ENCODE measurements at regions not wholly inside any gene's neighbourhood (a gene's known extent, or its start where the extent isn't known, plus 50 kb on each side); places are given as distances from the start of the nearest gene placed in this dataset.
"Not testable (repeated sequence)": the region's sequence is repeated elsewhere in the genome, so short reads cannot be mapped to it uniquely, and the experiment has no call there.

DNA sequence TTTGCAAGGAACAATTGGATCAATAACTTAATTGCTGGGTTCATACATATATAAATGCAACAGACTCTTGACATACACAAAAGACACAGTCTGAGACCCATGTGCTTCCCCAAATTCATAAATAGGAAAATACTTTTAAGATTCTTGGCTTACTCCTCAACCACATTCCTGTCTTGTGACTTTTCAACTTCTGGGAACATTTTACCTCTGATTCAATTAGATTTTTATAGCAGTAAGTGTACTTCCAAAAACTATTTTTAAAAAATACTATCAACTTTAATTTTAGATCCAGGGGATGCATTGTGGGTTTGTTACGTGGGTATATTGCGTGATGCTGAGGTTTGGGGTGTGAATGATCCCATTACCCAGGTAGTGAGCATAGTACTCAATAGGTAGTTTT is 406.7 kb downstream of the RPS6KC1 start:
- Mint-ChIP-seq H3K36me3 (no peaks in the 10 kb centered on the region), H3K9me3 (peaks cover 4% of the 10 kb centered on the region), H3K27me3 (no peaks in the 10 kb centered on the region), H3K4me1 (ENCODE audit: low read depth) (no peaks in the 10 kb centered on the region), H3K4me3 (no peak overlapping the region), H3K27ac (no peak overlapping the region)
- ChIA-PET CTCF (no interaction called here), POLR2A (no interaction called here)
- DNase-seq: no peak
- intact Hi-C loops (cut with micrococcal nuclease): no loop called here

DNA sequence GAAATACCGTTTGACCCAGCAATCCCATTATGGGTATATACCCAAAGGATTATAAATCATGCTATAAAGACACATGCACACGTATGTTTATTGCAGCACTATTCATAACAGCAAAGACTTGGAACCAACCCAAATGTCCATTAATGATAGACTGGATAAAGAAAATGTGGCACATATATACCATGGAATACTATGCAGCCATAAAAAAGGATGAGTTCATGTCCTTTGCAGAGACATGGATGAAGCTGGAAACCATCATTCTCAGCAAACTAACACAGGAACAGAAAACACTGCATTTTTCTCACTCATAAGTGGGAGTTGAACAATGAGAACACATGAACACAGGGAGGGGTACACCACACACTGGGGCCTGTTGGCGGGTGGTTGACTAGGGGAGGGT is 411.3 kb downstream of the RPS6KC1 start:
- H3K27me3 Mint-ChIP-seq; DNase-seq; CTCF ChIA-PET; POLR2A ChIA-PET; H3K4me1 Mint-ChIP-seq (ENCODE audit: low read depth); H3K27ac Mint-ChIP-seq; H3K9me3 Mint-ChIP-seq; H3K4me3 Mint-ChIP-seq; H3K36me3 Mint-ChIP-seq; intact Hi-C loops (cut with micrococcal nuclease): not testable (repeated sequence)

DNA sequence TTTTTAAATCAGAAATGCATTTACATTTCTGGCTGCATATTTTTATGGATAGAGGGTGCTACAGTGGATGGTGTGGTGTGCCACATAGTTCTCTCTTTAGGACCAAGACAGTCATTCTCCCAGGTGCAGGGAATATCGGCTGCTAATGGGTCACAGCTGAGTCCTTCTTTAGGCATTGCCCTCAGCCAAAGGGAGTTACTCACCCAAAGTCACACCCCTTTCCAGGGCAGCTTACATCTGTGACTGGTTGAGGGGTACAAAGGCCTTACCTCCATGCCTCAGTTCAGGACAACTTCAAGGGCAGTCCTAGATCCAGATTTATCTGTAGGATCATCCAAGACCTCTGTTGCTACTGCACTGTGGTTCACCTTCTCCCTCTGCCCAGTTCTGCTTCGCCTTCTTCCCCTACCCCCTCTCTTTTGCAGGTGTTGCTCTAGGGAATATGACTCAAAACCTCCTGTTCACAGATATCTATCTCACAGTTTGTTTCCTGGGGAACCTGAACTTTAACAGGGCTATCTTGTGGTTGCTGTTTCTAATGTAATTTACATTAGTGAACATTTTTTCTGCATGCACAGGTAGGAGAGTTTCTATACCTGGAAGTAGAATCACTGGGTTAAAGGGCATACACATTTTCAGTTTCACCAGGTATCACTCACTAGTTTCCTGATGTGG is 413.9 kb downstream of the RPS6KC1 start:
- Mint-ChIP-seq H3K27ac (no peak overlapping the region), H3K9me3 (peaks cover 4% of the 10 kb centered on the region), H3K36me3 (no peaks in the 10 kb centered on the region), H3K27me3 (peaks cover 1% of the 10 kb centered on the region), H3K4me1 (ENCODE audit: low read depth) (no peaks in the 10 kb centered on the region), H3K4me3 (no peak overlapping the region)
- DNase-seq: no peak
- ChIA-PET POLR2A (no interaction called here), CTCF (no interaction called here)
- intact Hi-C loops (cut with micrococcal nuclease): no loop called here

DNA sequence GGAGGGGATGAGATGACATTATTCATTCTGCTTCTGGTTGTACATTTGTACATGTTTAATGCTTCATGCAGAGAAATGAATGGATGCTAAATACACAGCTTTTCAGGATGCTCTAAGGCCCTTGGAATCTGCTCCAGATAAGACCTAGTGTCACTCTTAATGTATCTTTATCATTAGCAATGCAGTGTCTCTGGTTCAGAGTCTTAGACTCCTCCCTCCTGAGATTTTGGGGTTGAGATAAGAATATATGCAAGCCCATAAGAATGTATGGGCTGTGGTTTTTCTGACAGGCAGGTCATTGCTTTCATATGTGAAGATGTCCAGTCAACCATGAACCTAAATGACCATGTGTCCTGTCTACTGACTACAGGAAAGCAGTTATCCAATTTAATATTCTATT is 415.5 kb downstream of the RPS6KC1 start:
- H3K27me3 Mint-ChIP-seq: peaks cover 1% of the 10 kb centered on the region
- CTCF ChIA-PET: no interaction called here
- no peak for DNase-seq
- H3K4me1 Mint-ChIP-seq (ENCODE audit: low read depth): no peaks in the 10 kb centered on the region
- no peaks in the 10 kb centered on the region for H3K36me3 Mint-ChIP-seq
- no peak overlapping the region for H3K27ac Mint-ChIP-seq
- POLR2A ChIA-PET: no interaction called here
- no peak overlapping the region for H3K4me3 Mint-ChIP-seq
- H3K9me3 Mint-ChIP-seq: peaks cover 4% of the 10 kb centered on the region
- intact Hi-C loops (cut with micrococcal nuclease): no loop called here

DNA sequence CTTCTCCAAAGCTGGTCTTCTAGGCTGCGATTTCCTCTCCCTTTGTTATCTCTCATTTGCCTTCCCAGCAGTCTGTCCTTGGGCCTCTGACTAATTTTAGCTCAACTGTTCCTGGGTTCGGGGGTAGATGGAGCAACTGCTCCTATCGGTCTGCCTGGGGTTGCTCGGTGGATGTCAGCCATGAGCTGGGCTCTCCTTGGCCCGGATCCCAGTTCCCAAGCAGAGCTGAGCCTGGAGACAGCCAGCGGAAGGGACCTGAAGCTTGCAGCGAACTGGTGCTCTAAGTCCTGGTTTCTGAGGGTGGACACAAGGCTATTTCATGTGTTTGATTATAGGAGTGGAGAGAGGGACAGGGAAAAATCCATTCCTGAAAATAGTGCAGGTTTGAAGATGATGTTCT is 423.0 kb downstream of the RPS6KC1 start:
- H3K36me3 Mint-ChIP-seq: no peaks in the 10 kb centered on the region
- no peak overlapping the region for H3K27ac Mint-ChIP-seq
- no peaks in the 10 kb centered on the region for H3K4me1 Mint-ChIP-seq (ENCODE audit: low read depth)
- ChIA-PET CTCF (no interaction called here), POLR2A (no interaction called here)
- H3K4me3 Mint-ChIP-seq: no peak overlapping the region
- intact Hi-C loops (cut with micrococcal nuclease): no loop called here
- H3K9me3 Mint-ChIP-seq: no peaks in the 10 kb centered on the region
- H3K27me3 Mint-ChIP-seq: no peaks in the 10 kb centered on the region
- DNase-seq: no peak

DNA sequence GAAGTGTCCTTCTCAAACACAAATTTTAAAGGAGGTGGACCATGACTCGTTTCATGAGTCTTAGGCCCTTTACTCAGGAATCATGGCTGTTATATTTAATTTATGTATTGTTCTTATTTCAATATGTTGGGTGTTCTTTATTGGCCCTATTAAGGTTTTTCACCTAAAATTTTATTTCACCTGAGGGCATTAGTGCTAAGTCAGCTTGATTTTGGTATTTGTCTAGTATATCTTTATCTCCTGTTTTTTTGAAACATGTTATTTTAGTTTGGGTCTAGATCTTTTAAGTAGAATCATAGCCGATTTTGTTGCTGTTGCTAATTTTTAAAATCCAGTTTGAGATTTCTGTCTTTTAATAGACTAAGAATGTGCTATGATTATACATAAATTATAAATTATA is 430.4 kb downstream of the RPS6KC1 start:
- intact Hi-C loops (cut with micrococcal nuclease): no loop called here
- no peaks in the 10 kb centered on the region for H3K4me1 Mint-ChIP-seq (ENCODE audit: low read depth)
- H3K27ac Mint-ChIP-seq: no peak overlapping the region
- H3K36me3 Mint-ChIP-seq: no peaks in the 10 kb centered on the region
- H3K9me3 Mint-ChIP-seq: no peaks in the 10 kb centered on the region
- ChIA-PET POLR2A (no interaction called here), CTCF (no interaction called here)
- no peak overlapping the region for H3K4me3 Mint-ChIP-seq
- peaks cover 5% of the 10 kb centered on the region for H3K27me3 Mint-ChIP-seq
- no peak for DNase-seq

DNA sequence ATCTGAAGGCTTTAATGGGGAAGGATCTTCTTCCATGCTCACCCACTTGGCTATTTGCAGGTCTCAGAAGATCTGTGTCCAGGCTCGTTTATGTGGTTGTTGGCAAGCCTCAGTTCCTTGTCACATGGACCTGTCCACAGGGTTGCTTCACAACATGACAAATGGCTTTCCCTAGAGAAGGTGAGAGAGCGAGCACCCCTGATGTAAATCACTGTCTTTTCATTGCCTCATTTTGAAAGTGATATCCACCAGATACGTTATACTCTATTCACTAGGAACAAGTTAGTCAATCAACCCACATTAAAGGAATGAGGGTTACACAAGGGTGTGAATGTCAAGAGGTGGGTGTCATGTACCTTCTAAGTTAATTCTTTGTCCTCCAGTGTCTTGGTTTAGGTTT is 433.3 kb downstream of the RPS6KC1 start:
- Mint-ChIP-seq H3K27me3 (peaks cover 5% of the 10 kb centered on the region), H3K27ac (no peak overlapping the region), H3K36me3 (no peaks in the 10 kb centered on the region), H3K4me1 (ENCODE audit: low read depth) (no peaks in the 10 kb centered on the region), H3K9me3 (no peaks in the 10 kb centered on the region), H3K4me3 (no peak overlapping the region)
- ChIA-PET POLR2A (no interaction called here), CTCF (no interaction called here)
- no peak for DNase-seq
- intact Hi-C loops (cut with micrococcal nuclease): no loop called here

DNA sequence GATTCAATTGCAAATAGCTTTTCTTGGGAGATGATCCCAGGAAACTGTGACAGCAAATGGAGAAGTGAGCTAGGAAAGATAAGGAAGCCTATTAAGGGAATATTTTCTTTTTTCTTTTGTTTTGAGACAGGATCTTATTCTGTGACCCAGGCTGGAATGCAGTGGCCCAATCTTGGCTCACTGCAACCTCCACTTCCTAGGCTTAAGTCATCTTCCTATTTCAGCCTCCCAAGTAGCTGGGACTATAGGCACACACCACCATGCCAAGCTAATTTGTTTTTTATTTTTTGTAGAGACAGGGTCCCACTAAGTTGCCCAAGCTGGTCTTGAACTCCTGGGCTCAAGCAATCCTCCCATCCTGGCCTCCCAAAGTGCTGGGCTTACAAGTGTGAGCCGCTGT is 433.7 kb downstream of the RPS6KC1 start:
- H3K4me1 Mint-ChIP-seq (ENCODE audit: low read depth): no peaks in the 10 kb centered on the region
- CTCF ChIA-PET: no interaction called here
- H3K27me3 Mint-ChIP-seq: peaks cover 5% of the 10 kb centered on the region
- H3K4me3 Mint-ChIP-seq: no peak overlapping the region
- no peak for DNase-seq
- no peaks in the 10 kb centered on the region for H3K36me3 Mint-ChIP-seq
- intact Hi-C loops (cut with micrococcal nuclease): no loop called here
- POLR2A ChIA-PET: no interaction called here
- no peaks in the 10 kb centered on the region for H3K9me3 Mint-ChIP-seq
- no peak overlapping the region for H3K27ac Mint-ChIP-seq

DNA sequence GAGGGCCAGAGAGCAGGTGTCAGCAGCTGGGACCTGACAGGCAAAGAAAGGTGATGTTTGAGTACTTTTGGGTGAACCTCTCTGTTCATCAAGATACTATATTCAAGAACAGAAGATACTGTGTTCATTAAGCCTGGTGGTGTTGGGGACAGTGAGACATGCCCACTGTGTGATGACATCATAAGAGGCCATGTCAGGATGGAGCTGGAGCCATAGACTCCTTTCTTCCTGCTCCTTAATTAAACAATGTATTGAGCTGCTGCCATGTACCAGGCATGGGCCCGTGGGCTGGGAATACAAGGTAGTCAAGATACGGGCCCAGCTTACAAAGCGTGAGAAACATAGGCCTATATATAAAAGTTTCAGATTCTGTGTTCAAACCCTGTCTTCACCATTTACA is 435.4 kb downstream of the RPS6KC1 start:
- intact Hi-C loops (cut with micrococcal nuclease): no loop called here
- H3K27me3 Mint-ChIP-seq: peaks cover 1% of the 10 kb centered on the region
- ChIA-PET CTCF (interaction anchor here (1.1 kb wide), 1 partner anchor 357 kb away, joined by 3 read pairs; no protein-coding TSS in a partner anchor), POLR2A (no interaction called here)
- H3K4me3 Mint-ChIP-seq: no peak overlapping the region
- H3K27ac Mint-ChIP-seq: no peak overlapping the region
- DNase-seq: no peak
- no peaks in the 10 kb centered on the region for H3K36me3 Mint-ChIP-seq
- no peaks in the 10 kb centered on the region for H3K4me1 Mint-ChIP-seq (ENCODE audit: low read depth)
- no peaks in the 10 kb centered on the region for H3K9me3 Mint-ChIP-seq

DNA sequence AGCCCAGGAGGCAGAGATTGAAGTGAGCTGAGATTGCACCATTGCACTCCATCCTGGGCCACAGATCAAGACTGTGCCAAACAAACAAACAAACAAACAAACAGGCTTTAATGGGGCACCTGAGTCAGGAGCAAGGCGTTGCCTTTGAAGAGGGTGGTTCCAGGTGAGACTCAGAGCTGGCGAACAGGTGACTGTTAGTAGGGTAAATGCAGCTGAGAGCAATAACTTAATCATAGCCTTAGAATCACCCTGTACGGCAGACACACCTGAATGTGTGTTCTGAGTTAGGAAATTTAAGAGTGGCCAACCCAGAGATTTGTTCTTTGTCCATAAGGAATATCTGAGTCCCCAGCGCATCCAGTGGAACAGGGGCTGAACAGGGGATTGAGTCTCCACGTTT is 440.4 kb downstream of the RPS6KC1 start:
- no peaks in the 10 kb centered on the region for H3K27me3 Mint-ChIP-seq
- DNase-seq: no peak
- H3K36me3 Mint-ChIP-seq: no peaks in the 10 kb centered on the region
- POLR2A ChIA-PET: no interaction called here
- H3K27ac Mint-ChIP-seq: no peak overlapping the region
- H3K9me3 Mint-ChIP-seq: no peaks in the 10 kb centered on the region
- CTCF ChIA-PET: no interaction called here
- intact Hi-C loops (cut with micrococcal nuclease): no loop called here
- H3K4me3 Mint-ChIP-seq: no peak overlapping the region
- no peaks in the 10 kb centered on the region for H3K4me1 Mint-ChIP-seq (ENCODE audit: low read depth)

DNA sequence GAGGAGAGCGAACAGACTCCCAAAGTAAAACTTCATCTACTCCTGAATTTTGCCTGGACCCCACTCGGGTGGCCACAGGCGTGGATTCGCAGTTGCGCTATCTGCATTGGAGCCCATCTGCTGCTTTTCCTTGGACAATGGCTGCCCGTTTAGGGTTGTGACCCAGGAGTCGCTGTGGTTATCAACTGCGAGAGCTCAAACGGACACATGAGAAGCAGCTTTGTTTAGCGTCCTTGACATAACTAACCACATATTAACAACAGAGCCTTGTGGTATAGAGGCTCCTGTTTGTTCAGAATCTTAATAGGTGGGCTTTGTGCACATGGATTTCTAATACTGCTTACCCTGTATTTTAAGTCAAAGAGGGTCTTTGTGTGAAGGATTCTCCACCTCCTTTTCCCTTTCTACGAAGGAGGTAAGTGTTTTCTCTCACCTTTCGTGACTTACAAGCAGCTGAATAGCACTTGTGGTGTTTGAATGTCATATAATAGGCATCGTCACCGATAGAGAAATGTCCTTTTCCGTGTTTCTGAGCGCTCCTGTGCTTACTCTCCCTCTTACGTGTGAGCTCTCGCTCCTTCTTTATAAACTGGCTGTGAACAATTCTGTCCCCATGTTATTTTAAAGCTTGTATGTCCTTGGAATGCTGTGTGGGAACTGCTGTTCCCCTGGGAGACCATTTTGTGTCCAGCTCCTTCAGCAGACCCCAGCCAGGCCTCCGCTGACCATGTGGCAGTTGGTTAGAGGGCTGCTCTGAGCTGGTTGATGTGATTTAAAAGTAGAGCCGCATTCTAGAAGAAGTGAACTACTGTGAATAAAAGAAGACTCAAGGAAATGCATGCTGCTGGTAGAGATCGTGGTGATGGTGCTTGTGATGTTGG is 441.4 kb downstream of the RPS6KC1 start:
- POLR2A ChIA-PET: no interaction called here
- no peaks in the 10 kb centered on the region for H3K27me3 Mint-ChIP-seq
- intact Hi-C loops (cut with micrococcal nuclease): no loop called here
- no peak for DNase-seq
- H3K9me3 Mint-ChIP-seq: no peaks in the 10 kb centered on the region
- H3K36me3 Mint-ChIP-seq: no peaks in the 10 kb centered on the region
- H3K4me1 Mint-ChIP-seq (ENCODE audit: low read depth): no peaks in the 10 kb centered on the region
- CTCF ChIA-PET: no interaction called here
- H3K27ac Mint-ChIP-seq: no peak overlapping the region
- H3K4me3 Mint-ChIP-seq: no peak overlapping the region

DNA sequence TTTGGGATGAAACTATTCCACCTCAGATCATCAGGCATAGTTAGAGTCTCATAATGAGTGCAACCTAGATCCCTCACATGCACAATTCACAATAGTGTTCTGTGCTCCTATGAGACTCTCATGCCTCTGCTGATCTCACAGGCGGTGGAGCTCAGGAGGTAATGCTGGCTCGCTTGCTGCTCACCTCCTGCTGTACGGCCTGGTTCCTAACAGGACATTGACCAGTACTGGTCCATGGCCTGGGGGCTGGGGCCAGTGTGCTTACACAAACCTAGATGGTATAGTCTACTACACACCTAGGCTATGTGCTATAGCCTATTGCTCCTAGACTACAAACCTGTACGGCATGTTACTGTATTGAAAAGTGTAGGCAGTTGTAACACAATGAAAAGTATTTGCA is 448.4 kb downstream of the RPS6KC1 start:
- H3K36me3 Mint-ChIP-seq: no peaks in the 10 kb centered on the region
- no peaks in the 10 kb centered on the region for H3K4me1 Mint-ChIP-seq (ENCODE audit: low read depth)
- peaks cover 3% of the 10 kb centered on the region for H3K9me3 Mint-ChIP-seq
- intact Hi-C loops (cut with micrococcal nuclease): no loop called here
- no peak for DNase-seq
- ChIA-PET CTCF (no interaction called here), POLR2A (no interaction called here)
- H3K27me3 Mint-ChIP-seq: peaks cover 2% of the 10 kb centered on the region
- no peak overlapping the region for H3K4me3 Mint-ChIP-seq
- no peak overlapping the region for H3K27ac Mint-ChIP-seq

DNA sequence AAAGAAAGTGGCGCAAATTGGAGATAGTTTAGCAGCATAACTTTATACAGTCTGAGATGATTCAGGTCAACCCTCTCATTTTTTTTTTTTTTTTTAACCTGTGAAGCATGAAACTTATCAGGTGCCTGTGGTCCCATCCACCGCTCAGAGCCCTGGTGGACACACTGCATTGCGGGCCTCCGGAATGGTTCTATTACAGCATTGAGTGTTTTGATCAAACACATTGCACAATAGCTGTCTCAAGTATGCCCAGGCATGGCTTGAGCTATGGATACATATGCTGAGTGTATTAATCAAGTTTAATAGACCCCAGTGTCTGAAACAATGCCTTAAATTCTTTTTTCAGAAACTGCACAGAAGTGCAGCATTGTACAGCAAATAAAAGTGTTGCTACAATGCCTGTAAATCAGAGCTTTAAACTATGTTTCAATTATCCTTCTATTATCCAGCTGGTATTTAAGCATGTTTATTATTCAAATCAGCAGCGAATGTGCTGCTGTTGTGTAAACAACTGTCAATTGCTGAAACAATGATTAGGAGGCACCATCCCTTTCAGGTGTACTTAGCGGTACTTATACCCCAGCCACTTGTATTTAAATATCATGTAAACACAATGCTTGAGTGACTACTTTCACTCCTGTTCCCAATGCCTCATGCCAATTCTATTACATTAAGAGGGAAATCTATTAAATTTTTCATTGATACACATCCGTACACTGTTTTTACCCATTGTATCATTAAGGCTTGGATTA is 456.6 kb downstream of the RPS6KC1 start:
- intact Hi-C loops (cut with micrococcal nuclease): no loop called here
- Mint-ChIP-seq H3K27me3 (no peaks in the 10 kb centered on the region), H3K36me3 (no peaks in the 10 kb centered on the region), H3K4me3 (no peak overlapping the region), H3K4me1 (ENCODE audit: low read depth) (no peaks in the 10 kb centered on the region), H3K27ac (no peak overlapping the region), H3K9me3 (peaks cover 5% of the 10 kb centered on the region)
- ChIA-PET CTCF (no interaction called here), POLR2A (no interaction called here)
- DNase-seq: no peak
